GM23248 (cell line): ENCODE measurements at regions not wholly inside any gene's neighbourhood (a gene's known extent, or its start where the extent isn't known, plus 50 kb on each side); places are given as distances from the start of the nearest gene placed in this dataset.

Experiments
- DNase-seq: peaks from one replicate; pipeline ENCODE4 v3.0.0-alpha.2; 2015
- H2AFZ ChIP-seq: fragments of 200-600 bp; sonication (generic); 2 replicates; pipeline ENCODE4 v1.6.1; 2016; ENCODE audit warnings: antibody characterized with exemption
- H3F3A ChIP-seq: fragments of 200-600 bp; sonication (generic); 2 replicates; pipeline ENCODE4 v1.6.1; 2016; ENCODE audit warnings: mild to moderate bottlenecking, antibody characterized with exemption, mixed run types; ENCODE audit not compliant: insufficient read depth
- H3K27ac ChIP-seq: fragments of 200-600 bp; sonication (generic); 2 replicates; pipeline ENCODE4 v1.5.1; 2016; ENCODE audit warnings: mild to moderate bottlenecking
- H3K27me3 ChIP-seq: fragments of 200-600 bp; sonication (generic); replicated peaks from 2 replicates; pipeline ENCODE4 v1.6.1; 2016; ENCODE audit warnings: mild to moderate bottlenecking; ENCODE audit not compliant: insufficient read depth
- H3K36me3 ChIP-seq: fragments of 200-600 bp; sonication (generic); 2 replicates; pipeline ENCODE4 v1.6.1; 2016; ENCODE audit warnings: low read depth, mild to moderate bottlenecking
- H3K4me1 ChIP-seq: fragments of 200-600 bp; sonication (generic); 2 replicates; pipeline ENCODE4 v1.6.1; 2016; ENCODE audit warnings: mild to moderate bottlenecking; ENCODE audit not compliant: insufficient read depth
- H3K4me2 ChIP-seq: fragments of 200-600 bp; sonication (generic); one replicate; pipeline ENCODE4 v1.6.1; 2016; ENCODE audit warnings: mild to moderate bottlenecking; ENCODE audit not compliant: unreplicated experiment
- H3K4me3 ChIP-seq: fragments of 200-600 bp; sonication (generic); 2 replicates; pipeline ENCODE4 v1.5.1; 2016; ENCODE audit warnings: mild to moderate bottlenecking
- H3K79me2 ChIP-seq: fragments of 200-600 bp; sonication (generic); 2 replicates; pipeline ENCODE4 v1.6.1; 2016; ENCODE audit warnings: mild to moderate bottlenecking; ENCODE audit not compliant: insufficient read depth
- H3K9ac ChIP-seq: fragments of 200-600 bp; sonication (generic); 2 replicates; pipeline ENCODE4 v1.6.1; 2016; ENCODE audit warnings: mild to moderate bottlenecking
- H3K9me2 ChIP-seq: fragments of 200-600 bp; sonication (generic); 2 replicates; pipeline ENCODE4 v1.6.1; 2016; ENCODE audit warnings: mixed run types, mild to moderate bottlenecking, moderate library complexity; ENCODE audit not compliant: insufficient read depth
- H3K9me3 ChIP-seq: fragments of 200-600 bp; sonication (generic); one replicate; pipeline ENCODE4 v1.6.1; 2017; ENCODE audit warnings: low read depth
- H4K20me1 ChIP-seq: fragments of 200-600 bp; sonication (generic); 2 replicates; pipeline ENCODE4 v1.6.0; 2016; ENCODE audit not compliant: insufficient read depth
- EZH2 ChIP-seq: fragments of 200-600 bp; sonication (generic); IDR thresholded peaks from 2 replicates; pipeline ENCODE4 v1.6.1; 2018; ENCODE audit warnings: antibody characterized with exemption, mild to moderate bottlenecking; ENCODE audit not compliant: insufficient read depth, poor library complexity, severe bottlenecking
- EZH2phosphoT487 ChIP-seq: fragments of 200-600 bp; sonication (generic); IDR thresholded peaks from 2 replicates; pipeline ENCODE4 v1.6.1; 2018; ENCODE audit warnings: antibody characterized with exemption, moderate library complexity, mild to moderate bottlenecking, low read depth; ENCODE audit not compliant: insufficient read depth
- WGBS, 2 experiments: methylation state at CpG; one replicate each; pipeline ENCODE4 v1.1.6; 2015 to 2017; ENCODE audit warnings: low lambda C conversion rate in 2 of 2, low coverage in 1 of 2; ENCODE audit errors: missing lambda C conversion rate in 2 of 2; 5-methylcytosine and 5-hydroxymethylcytosine counted together
- in situ Hi-C: fragments of 300-500 bp; cut with MboI; formaldehyde crosslinking; loops from 2 replicates; pipeline ENCODE4 v1.15.0; 2020

DNA sequence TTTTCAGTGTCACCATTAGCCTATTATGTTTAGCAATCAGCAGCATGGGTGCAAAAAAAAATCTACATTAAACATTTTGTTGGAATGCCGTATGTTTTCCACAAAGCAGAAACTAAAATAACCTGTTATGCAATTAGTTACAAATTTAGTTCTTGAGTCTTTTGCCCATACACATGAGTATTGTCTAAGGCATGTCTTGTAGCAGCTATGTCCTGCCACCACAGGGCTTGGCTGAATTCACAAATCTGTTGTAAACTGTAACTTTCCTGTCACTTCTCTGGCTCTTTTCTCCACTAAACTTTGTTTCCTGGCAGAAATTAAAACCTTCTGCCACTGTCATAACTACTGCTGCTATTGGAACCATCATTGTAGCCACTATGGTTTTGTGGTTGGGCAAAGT, 277.9 kb upstream of the SPRY2 start:
- H3F3A ChIP-seq: no peaks in the 10 kb centered on the region
- H3K9ac ChIP-seq: no peak overlapping the region
- no peak for DNase-seq
- H3K4me1 ChIP-seq: no peaks in the 10 kb centered on the region
- H3K9me2 ChIP-seq: no peaks in the 10 kb centered on the region
- no peaks in the 10 kb centered on the region for H4K20me1 ChIP-seq
- no peak overlapping the region for H3K4me2 ChIP-seq
- H3K27ac ChIP-seq: no peak overlapping the region
- no peaks in the 10 kb centered on the region for H3K36me3 ChIP-seq
- no peaks in the 10 kb centered on the region for H3K9me3 ChIP-seq
- TF ChIP-seq EZH2phosphoT487: no peak
- no peak for TF ChIP-seq EZH2
- WGBS, 2 experiments: 0% methylated on average over 1 of the region's 1 CpG
- H3K27me3 ChIP-seq: no peaks in the 10 kb centered on the region
- in situ Hi-C loops: no loop called here
- H2AFZ ChIP-seq: no peak overlapping the region
- H3K4me3 ChIP-seq: no peak overlapping the region
- no peaks in the 10 kb centered on the region for H3K79me2 ChIP-seq

DNA sequence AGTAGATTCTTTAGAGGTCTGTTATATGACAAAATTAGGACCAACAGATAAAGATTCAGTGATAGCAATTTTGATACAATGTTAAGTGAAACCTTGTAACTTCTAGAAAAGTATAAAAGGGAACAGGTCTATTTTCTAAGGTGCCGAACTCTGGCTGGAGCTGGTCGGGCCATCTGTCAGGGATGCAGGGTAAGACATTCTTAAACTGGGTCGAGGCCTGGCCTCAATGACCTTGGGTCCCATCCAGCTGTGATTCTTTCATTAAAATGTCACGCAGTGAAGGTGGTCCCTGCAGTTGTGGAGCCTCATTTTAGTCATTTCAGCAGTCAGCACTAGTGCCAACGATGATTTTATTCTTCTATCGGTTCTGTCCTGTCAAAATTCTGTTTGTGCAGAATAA, 271.9 kb upstream of the SPRY2 start:
- Histone ChIP-seq H4K20me1 (no peaks in the 10 kb centered on the region), H3K27ac (no peak overlapping the region), H3K9me2 (no peaks in the 10 kb centered on the region), H3K4me2 (no peak overlapping the region), H3K36me3 (no peaks in the 10 kb centered on the region), H2AFZ (no peak overlapping the region), H3K79me2 (no peaks in the 10 kb centered on the region), H3F3A (no peaks in the 10 kb centered on the region), H3K27me3 (no peaks in the 10 kb centered on the region), H3K4me1 (no peaks in the 10 kb centered on the region), H3K4me3 (no peak overlapping the region), H3K9me3 (no peaks in the 10 kb centered on the region), H3K9ac (no peak overlapping the region)
- in situ Hi-C loops: no loop called here
- WGBS, 2 experiments: 35 to 46% methylated on average over 6 of the region's 6 CpGs
- TF ChIP-seq EZH2phosphoT487 (no peak), EZH2 (no peak)
- DNase-seq: no peak

DNA sequence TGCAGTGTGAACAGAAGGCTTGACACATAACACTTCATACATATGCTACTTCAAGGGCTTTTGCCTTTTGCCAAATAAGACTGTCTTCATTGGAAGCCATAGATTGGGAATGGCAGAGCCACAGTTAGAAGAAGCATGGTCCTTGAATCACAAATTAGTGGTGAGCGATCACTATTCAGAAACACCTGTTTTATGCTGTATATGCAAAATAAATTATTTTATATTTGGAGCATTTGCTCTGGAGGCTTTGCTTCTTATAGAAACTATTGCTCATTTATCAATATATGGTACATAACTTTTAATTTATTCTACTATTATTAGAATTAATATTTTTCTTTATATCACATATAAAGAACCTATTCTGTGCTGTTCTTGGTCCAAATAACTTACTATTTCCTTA, 270.4 kb upstream of the SPRY2 start:
- no peak overlapping the region for H3K9ac ChIP-seq
- H3K79me2 ChIP-seq: no peaks in the 10 kb centered on the region
- DNase-seq: no peak
- H3K36me3 ChIP-seq: no peaks in the 10 kb centered on the region
- no peaks in the 10 kb centered on the region for H3K27me3 ChIP-seq
- TF ChIP-seq EZH2 (no peak), EZH2phosphoT487 (no peak)
- no peaks in the 10 kb centered on the region for H4K20me1 ChIP-seq
- H3K4me2 ChIP-seq: no peak overlapping the region
- no peak overlapping the region for H3K27ac ChIP-seq
- no peak overlapping the region for H3K4me3 ChIP-seq
- in situ Hi-C loops: no loop called here
- 85 to 89% methylated on average over 1 of the region's 1 CpG for WGBS, 2 experiments
- H3K9me2 ChIP-seq: no peaks in the 10 kb centered on the region
- H3K4me1 ChIP-seq: no peaks in the 10 kb centered on the region
- H2AFZ ChIP-seq: no peak overlapping the region
- no peaks in the 10 kb centered on the region for H3K9me3 ChIP-seq
- H3F3A ChIP-seq: no peaks in the 10 kb centered on the region

DNA sequence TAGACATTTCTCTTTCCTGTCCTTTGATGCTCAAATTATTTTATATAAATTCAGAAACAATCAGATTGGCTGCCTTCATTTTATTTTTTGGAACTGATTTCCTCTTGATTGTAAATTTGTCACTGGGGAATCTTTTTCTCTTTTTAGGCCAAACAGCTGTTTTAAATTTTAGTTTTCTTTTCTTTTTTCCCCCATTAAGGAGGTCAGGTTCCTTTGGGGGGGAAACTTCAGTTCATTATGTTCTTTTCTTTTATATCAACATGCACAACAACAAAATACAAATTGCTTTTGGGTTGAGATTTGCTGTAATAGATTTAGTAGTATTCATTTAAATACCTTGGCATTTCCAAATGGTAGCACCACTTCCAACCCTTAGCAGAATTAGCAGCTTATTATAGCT, 264.8 kb upstream of the SPRY2 start:
- DNase-seq: no peak
- Histone ChIP-seq H4K20me1 (no peaks in the 10 kb centered on the region), H3K4me1 (no peaks in the 10 kb centered on the region), H2AFZ (no peak overlapping the region), H3K4me3 (no peak overlapping the region), H3K9me3 (no peaks in the 10 kb centered on the region), H3K9ac (no peak overlapping the region), H3K79me2 (no peaks in the 10 kb centered on the region), H3K27me3 (no peaks in the 10 kb centered on the region), H3K27ac (no peak overlapping the region), H3K36me3 (no peaks in the 10 kb centered on the region), H3K4me2 (no peak overlapping the region), H3K9me2 (no peaks in the 10 kb centered on the region), H3F3A (no peaks in the 10 kb centered on the region)
- TF ChIP-seq EZH2phosphoT487 (no peak), EZH2 (no peak)
- in situ Hi-C loops: no loop called here

DNA sequence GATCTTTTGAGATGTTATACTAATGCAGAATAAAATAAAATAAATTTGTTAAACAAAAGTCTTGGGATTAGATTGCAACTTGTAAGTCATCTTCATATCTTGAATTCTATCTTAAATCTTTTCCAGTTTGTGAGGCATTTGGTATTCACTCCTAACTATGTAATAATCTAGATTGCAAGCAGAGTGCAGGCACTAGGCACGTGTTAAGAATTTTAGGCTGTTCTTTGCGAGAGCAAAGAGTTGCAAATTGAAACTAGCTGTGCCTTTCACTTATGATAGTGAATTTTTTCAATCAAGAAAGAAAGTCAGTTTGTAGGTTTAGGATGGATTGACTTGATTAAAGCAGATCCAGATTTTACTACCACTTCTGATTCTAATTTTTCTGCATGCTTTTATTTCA, 264.1 kb upstream of the SPRY2 start:
- no peak overlapping the region for H2AFZ ChIP-seq
- no peak overlapping the region for H3K27ac ChIP-seq
- no peaks in the 10 kb centered on the region for H3K9me2 ChIP-seq
- H3K4me3 ChIP-seq: no peak overlapping the region
- H3K36me3 ChIP-seq: no peaks in the 10 kb centered on the region
- no peak overlapping the region for H3K4me2 ChIP-seq
- no peaks in the 10 kb centered on the region for H3K9me3 ChIP-seq
- DNase-seq: no peak
- no peak overlapping the region for H3K9ac ChIP-seq
- 0 to 3% methylated on average over 2 of the region's 2 CpGs for WGBS, 2 experiments
- H4K20me1 ChIP-seq: no peaks in the 10 kb centered on the region
- no peaks in the 10 kb centered on the region for H3K4me1 ChIP-seq
- no peaks in the 10 kb centered on the region for H3F3A ChIP-seq
- no peaks in the 10 kb centered on the region for H3K27me3 ChIP-seq
- no peaks in the 10 kb centered on the region for H3K79me2 ChIP-seq
- in situ Hi-C loops: no loop called here
- TF ChIP-seq EZH2 (no peak), EZH2phosphoT487 (no peak)
